ENCODE measurements at regions not wholly inside any gene's neighbourhood (a gene's known extent, or its start where the extent isn't known, plus 50 kb on each side); places are given as distances from the start of the nearest gene placed in this dataset.

DNA sequence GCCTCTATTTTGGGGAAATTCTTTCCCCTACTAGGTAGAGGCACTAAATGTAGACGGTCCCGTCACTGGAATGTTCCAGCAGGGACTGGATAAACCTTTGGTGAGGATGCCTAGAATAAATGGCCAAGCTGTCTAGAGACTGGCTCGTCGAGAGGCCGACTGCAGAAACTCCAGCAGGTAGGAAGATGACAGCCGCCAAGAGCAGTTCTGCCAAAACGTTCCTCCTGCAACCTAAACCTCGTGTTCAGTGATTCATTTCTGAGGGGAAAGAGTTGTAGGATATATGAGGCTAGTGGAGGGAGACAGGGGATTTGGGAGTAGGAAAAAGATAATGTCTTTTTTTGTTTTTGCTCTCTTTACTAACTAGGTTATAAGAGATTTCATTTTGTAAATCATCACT is 184.7 kb upstream of the GDF10 start:
- WGBS, 2 donors = 77% methylated on average over 8 of the region's 8 CpGs
- TF ChIP-seq, protein P1, sequence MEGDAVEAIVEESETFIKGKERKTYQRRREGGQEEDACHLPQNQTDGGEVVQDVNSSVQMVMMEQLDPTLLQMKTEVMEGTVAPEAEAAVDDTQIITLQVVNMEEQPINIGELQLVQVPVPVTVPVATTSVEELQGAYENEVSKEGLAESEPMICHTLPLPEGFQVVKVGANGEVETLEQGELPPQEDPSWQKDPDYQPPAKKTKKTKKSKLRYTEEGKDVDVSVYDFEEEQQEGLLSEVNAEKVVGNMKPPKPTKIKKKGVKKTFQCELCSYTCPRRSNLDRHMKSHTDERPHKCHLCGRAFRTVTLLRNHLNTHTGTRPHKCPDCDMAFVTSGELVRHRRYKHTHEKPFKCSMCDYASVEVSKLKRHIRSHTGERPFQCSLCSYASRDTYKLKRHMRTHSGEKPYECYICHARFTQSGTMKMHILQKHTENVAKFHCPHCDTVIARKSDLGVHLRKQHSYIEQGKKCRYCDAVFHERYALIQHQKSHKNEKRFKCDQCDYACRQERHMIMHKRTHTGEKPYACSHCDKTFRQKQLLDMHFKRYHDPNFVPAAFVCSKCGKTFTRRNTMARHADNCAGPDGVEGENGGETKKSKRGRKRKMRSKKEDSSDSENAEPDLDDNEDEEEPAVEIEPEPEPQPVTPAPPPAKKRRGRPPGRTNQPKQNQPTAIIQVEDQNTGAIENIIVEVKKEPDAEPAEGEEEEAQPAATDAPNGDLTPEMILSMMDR (IDR thresholded peaks at IDR 0.05) = no peak
- TF ChIP-seq POLR2A (IDR thresholded peaks at IDR 0.05) = no peak
- TF ChIP-seq EP300 (IDR thresholded peaks at IDR 0.05) = no peak

DNA sequence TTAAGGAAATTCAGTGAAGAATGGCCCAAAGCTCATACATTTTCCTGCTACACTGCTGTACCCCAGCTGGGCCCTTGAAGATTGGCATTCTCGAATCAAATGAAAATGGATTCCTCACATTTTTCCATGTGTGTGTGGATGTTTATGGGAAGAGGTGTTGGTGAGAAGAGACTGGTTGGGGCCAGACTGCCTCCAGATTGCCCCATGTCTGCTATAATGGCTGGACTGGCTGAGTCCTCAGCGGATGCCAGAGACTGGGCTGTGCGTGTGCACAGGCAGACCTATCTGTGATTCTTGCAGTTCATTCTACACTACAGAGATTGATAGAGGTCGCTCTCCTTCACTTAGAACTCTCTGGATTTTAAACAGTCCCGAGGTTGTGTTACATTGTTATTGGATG is 183.6 kb upstream of the GDF10 start:
- TF ChIP-seq, protein P1 (IDR thresholded peaks at IDR 0.05) = no peak
- TF ChIP-seq EP300 (IDR thresholded peaks at IDR 0.05) (no peak), POLR2A (IDR thresholded peaks at IDR 0.05) (no peak)
- Histone ChIP-seq H3K27me3 (no peaks in the 10 kb centered on the region), H3K27ac (no peak overlapping the region), H3K9me3 (no peaks in the 10 kb centered on the region), H3K36me3 (no peaks in the 10 kb centered on the region), H3K4me3 (no peak overlapping the region), H3K4me1 (no peaks in the 10 kb centered on the region)
- WGBS, 2 donors = 74 to 84% methylated on average over 5 of the region's 5 CpGs
- no peak for DNase-seq (ENCODE audit: low spot score in 2 of 2)

More for the DNA sequence above, 184.7 kb upstream of the GDF10 start:
- H3K27ac ChIP-seq = no peak overlapping the region
- no peaks in the 10 kb centered on the region for H3K9me3 ChIP-seq
- H3K4me3 ChIP-seq = no peak overlapping the region
- H3K4me1 ChIP-seq = no peaks in the 10 kb centered on the region
- H3K27me3 ChIP-seq = no peaks in the 10 kb centered on the region
- H3K36me3 ChIP-seq = no peaks in the 10 kb centered on the region
- no peak for DNase-seq (ENCODE audit: low spot score in 2 of 2)

DNA sequence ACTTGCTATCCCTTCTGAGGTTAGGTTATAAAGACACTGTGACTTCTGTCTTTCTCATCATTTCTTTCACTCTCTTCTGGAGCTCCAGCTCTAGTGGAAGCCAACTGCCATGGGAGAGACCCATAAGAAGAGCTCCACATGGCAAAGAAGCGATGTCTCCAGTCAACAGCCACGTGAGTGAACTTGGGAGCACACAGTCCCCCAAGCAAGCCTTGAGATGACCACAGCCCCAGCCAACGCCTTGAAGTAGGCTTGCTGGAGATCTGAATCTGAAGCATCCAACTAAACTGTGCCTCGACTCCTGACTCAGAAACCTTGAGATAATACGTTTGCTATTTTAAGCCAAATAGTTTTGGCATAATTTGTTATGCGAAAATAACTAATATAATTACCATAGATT is 181.7 kb upstream of the GDF10 start:
- Histone ChIP-seq H3K27me3 (no peaks in the 10 kb centered on the region), H3K4me3 (no peak overlapping the region), H3K4me1 (no peaks in the 10 kb centered on the region), H3K27ac (no peak overlapping the region), H3K9me3 (no peaks in the 10 kb centered on the region), H3K36me3 (no peaks in the 10 kb centered on the region)
- TF ChIP-seq EP300 (IDR thresholded peaks at IDR 0.05) (no peak), POLR2A (IDR thresholded peaks at IDR 0.05) (no peak)
- TF ChIP-seq, protein P1 (IDR thresholded peaks at IDR 0.05) = no peak
- no peak for DNase-seq (ENCODE audit: low spot score in 2 of 2)
- WGBS, 2 donors = 92 to 94% methylated on average over 6 of the region's 6 CpGs

GRCh38 chr10:47121336-47121735 is 178.7 kb upstream of the GDF10 start:
- Histone ChIP-seq H3K9me3 (no peaks in the 10 kb centered on the region), H3K4me3 (no peak overlapping the region), H3K27ac (no peak overlapping the region), H3K36me3 (no peaks in the 10 kb centered on the region), H3K27me3 (no peaks in the 10 kb centered on the region), H3K4me1 (no peaks in the 10 kb centered on the region)
- 67 to 77% methylated on average over 7 of the region's 7 CpGs for WGBS, 2 donors
- DNase-seq (ENCODE audit: low spot score in 2 of 2) = no peak
- no peak for TF ChIP-seq EP300 (IDR thresholded peaks at IDR 0.05)
- TF ChIP-seq, protein P1 (IDR thresholded peaks at IDR 0.05) = no peak
- no peak for TF ChIP-seq POLR2A (IDR thresholded peaks at IDR 0.05)

DNA sequence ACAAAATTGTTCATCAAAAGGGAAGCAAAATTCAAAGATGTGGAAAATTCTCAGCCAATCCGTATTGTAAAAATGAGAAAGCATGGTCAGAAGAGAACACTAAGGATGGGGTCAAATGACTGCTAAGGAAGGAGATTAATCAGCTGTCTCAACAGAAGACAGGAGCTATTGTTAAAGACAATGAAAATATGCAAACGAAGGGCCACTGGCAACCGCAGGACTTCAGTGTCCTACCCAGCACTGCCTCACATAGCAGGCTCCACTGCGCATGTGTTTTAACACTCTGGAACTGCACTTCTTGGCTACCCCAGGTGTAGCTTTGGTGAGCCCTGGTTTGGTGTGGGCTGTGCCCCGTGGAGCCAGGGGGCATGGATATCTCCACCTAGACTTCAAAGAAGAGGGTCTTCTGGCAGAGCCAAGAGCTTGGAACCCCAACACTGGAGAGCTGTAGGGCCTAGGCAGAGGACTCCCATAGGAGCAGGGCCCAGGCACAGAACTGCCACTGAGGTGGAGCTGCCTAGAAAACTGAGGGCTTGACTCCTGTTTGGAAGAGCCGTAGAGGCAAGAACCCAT is 176.2 kb upstream of the GDF10 start:
- Histone ChIP-seq H3K27ac (no peak overlapping the region), H3K4me1 (no peaks in the 10 kb centered on the region), H3K9me3 (no peaks in the 10 kb centered on the region), H3K36me3 (no peaks in the 10 kb centered on the region), H3K27me3 (no peaks in the 10 kb centered on the region), H3K4me3 (no peak overlapping the region)
- TF ChIP-seq EP300 (IDR thresholded peaks at IDR 0.05) (no peak), POLR2A (IDR thresholded peaks at IDR 0.05) (no peak)
- TF ChIP-seq, protein P1 (IDR thresholded peaks at IDR 0.05) = no peak
- WGBS, 2 donors = 90 to 94% methylated on average over 6 of the region's 6 CpGs
- no peak for DNase-seq (ENCODE audit: low spot score in 2 of 2)
